K562 (cell line): ENCODE measurements at regions not wholly inside any gene's neighbourhood (a gene's known extent, or its start where the extent isn't known, plus 50 kb on each side); places are given as distances from the start of the nearest gene placed in this dataset.

ENCODE experiments used
- CHD1 ChIP-seq: fragments of 200-600 bp; sonication (generic); IDR thresholded peaks from one replicate; pipeline ENCODE4 v1.6.1; 2012; ENCODE audit warnings: mild to moderate bottlenecking, moderate library complexity, low read length, inconsistent platforms
- ID3 ChIP-seq, 2 experiments: fragments of 250-450 bp in 1 of 2; fragments of 450-650 bp in 1 of 2; sonication (Bioruptor Pico) in 1 of 2; IDR thresholded peaks; 2 replicates each; pipeline versions ENCODE4 v1.6.1 to v1.8.0; 2016 to 2021; ENCODE audit warnings: mild to moderate bottlenecking in 2 of 2, moderate library complexity in 2 of 2, missing compliant biosample characterization in 1 of 2, missing genetic modification characterization in 1 of 2
- NCOR1 ChIP-seq: fragments of 450-650 bp; IDR thresholded peaks from 2 replicates; pipeline ENCODE4 v1.6.1; 2016; ENCODE audit warnings: mild to moderate bottlenecking, moderate library complexity
- NFXL1 ChIP-seq: fragments of 450-650 bp; formaldehyde crosslinking; IDR thresholded peaks from 2 replicates; pipeline ENCODE4 v1.4.0; 2021; ENCODE audit warnings: mild to moderate bottlenecking
- XRCC4 ChIP-seq: IDR thresholded peaks from one replicate; pipeline ENCODE4 v1.6.1; 2011; ENCODE audit not compliant: insufficient read depth, insufficient read length; ENCODE audit errors: extremely low read depth
- TF ChIP-seq, protein P1 (sequence below): sonication (generic); formaldehyde crosslinking; IDR thresholded peaks from 2 replicates; pipeline ENCODE4 v1.8.1; 2023; ENCODE audit warnings: missing genetic modification reagents, mild to moderate bottlenecking, borderline replicate concordance

- TF ChIP-seq, protein P1, sequence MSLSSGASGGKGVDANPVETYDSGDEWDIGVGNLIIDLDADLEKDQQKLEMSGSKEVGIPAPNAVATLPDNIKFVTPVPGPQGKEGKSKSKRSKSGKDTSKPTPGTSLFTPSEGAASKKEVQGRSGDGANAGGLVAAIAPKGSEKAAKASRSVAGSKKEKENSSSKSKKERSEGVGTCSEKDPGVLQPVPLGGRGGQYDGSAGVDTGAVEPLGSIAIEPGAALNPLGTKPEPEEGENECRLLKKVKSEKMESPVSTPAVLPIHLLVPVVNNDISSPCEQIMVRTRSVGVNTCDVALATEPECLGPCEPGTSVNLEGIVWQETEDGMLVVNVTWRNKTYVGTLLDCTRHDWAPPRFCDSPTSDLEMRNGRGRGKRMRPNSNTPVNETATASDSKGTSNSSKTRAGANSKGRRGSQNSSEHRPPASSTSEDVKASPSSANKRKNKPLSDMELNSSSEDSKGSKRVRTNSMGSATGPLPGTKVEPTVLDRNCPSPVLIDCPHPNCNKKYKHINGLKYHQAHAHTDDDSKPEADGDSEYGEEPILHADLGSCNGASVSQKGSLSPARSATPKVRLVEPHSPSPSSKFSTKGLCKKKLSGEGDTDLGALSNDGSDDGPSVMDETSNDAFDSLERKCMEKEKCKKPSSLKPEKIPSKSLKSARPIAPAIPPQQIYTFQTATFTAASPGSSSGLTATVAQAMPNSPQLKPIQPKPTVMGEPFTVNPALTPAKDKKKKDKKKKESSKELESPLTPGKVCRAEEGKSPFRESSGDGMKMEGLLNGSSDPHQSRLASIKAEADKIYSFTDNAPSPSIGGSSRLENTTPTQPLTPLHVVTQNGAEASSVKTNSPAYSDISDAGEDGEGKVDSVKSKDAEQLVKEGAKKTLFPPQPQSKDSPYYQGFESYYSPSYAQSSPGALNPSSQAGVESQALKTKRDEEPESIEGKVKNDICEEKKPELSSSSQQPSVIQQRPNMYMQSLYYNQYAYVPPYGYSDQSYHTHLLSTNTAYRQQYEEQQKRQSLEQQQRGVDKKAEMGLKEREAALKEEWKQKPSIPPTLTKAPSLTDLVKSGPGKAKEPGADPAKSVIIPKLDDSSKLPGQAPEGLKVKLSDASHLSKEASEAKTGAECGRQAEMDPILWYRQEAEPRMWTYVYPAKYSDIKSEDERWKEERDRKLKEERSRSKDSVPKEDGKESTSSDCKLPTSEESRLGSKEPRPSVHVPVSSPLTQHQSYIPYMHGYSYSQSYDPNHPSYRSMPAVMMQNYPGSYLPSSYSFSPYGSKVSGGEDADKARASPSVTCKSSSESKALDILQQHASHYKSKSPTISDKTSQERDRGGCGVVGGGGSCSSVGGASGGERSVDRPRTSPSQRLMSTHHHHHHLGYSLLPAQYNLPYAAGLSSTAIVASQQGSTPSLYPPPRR: no peak
- TF ChIP-seq NFXL1 (CRISPR knock-in tag) (no peak), NCOR1 (no peak), XRCC4 (no peak), CHD1 (no peak), ID3 (CRISPR knock-in tag; IDR thresholded peaks at IDR 0.05) (no peak), ID3 (tag; IDR thresholded peaks at IDR 0.05) (no peak)
- TF ChIP-seq, all 486 proteins: peak for 0
These were observed 396.5 kb upstream of the NPVF start (continued) for GRCh38 chr7:25624833-25625232.
